ENCODE measurements at regions not wholly inside any gene's neighbourhood (a gene's known extent, or its start where the extent isn't known, plus 50 kb on each side); places are given as distances from the start of the nearest gene placed in this dataset.

GRCh38 chr9:86771420-86771819 lies 175.9 kb downstream of the GAS1 start:
- Histone ChIP-seq H3K79me1 (ENCODE audit: low read depth in 1 of 2, low read length in 2 of 2) (no peaks in the 10 kb centered on the region), H4K8ac (ENCODE audit: low read depth in 2 of 2, low read length in 2 of 2) (no peak overlapping the region), H4K5ac (ENCODE audit: low read depth, low read length) (no peak overlapping the region), H3K9me1 (ENCODE audit: insufficient read depth, low read length) (no peaks in the 10 kb centered on the region), H2BK120ac (ENCODE audit: low read depth, low read length) (no peak overlapping the region), H3K4me3 (ENCODE audit: insufficient read depth, low read depth, low read length) (no peak overlapping the region), H4K91ac (ENCODE audit: insufficient read depth, low read depth, low read length) (no peak overlapping the region), H3K14ac (replicated peaks; ENCODE audit: low read depth, low read length) (no peak overlapping the region), H3K27me3 (ENCODE audit: control insufficient read depth, insufficient read depth, low read length) (no peaks in the 10 kb centered on the region; the same call in 1 of the 2 replicates), H3K4me2 (ENCODE audit: low read depth, low read length) (no peak overlapping the region), H3K9me3 (ENCODE audit: control insufficient read depth, insufficient read depth, low read length) (0 out of 2 replicates have a peak, but pooled peaks cover 2% of the 10 kb centered on the region), H3K27ac (ENCODE audit: insufficient read depth, low read length) (no peak overlapping the region), H2AK5ac (ENCODE audit: low read depth, low read length) (no peak overlapping the region), H3K36me3 (ENCODE audit: control insufficient read depth, insufficient read depth, low read length) (no peaks in the 10 kb centered on the region), H3K56ac (ENCODE audit: extremely low read depth, insufficient read depth, low read length) (no peak overlapping the region), H2BK5ac (ENCODE audit: low read depth, low read length, poor library complexity, severe bottlenecking) (no peak overlapping the region), H3K18ac (ENCODE audit: low read depth, low read length) (no peak overlapping the region), H4K20me1 (ENCODE audit: insufficient read depth, low read length) (no peaks in the 10 kb centered on the region), H2AFZ (replicated peaks; ENCODE audit: low read length, poor library complexity) (no peak overlapping the region), H3K4ac (ENCODE audit: low read depth, low read length) (no peak overlapping the region), H2BK15ac (ENCODE audit: low read depth, low read length) (no peak overlapping the region), H3K23ac (ENCODE audit: low read depth, low read length) (no peak overlapping the region), H2BK20ac (ENCODE audit: low read depth, low read length) (no peak overlapping the region), H2AK9ac (replicated peaks; ENCODE audit: low read depth, low read length, poor library complexity) (no peak overlapping the region), H3K9ac (ENCODE audit: low read depth, low read length) (no peak overlapping the region), H3K4me1 (ENCODE audit: control insufficient read depth, insufficient read depth, low read length) (peaks cover 4% of the 10 kb centered on the region; the same call in 1 of the 2 replicates)
- in situ Hi-C loops (cut with MboI; ENCODE audit: low sequenced_read_pairs) (no loop called here), dilution Hi-C loops (cut with HindIII; ENCODE audit: low sequenced_read_pairs, unreplicated experiment) (no loop called here), intact Hi-C loops (cut with micrococcal nuclease) (no loop called here)
- TF ChIP-seq CEBPB (IDR thresholded peaks at IDR 0.05; ENCODE audit: low read depth, low read length), result no peak
- TF ChIP-seq SMC3 (IDR thresholded peaks at IDR 0.05; ENCODE audit: low read depth, low read length), result no peak
- TF ChIP-seq BHLHE40 (IDR thresholded peaks at IDR 0.05; ENCODE audit: low read depth, low read length), result no peak
- no peak for TF ChIP-seq MAZ (IDR thresholded peaks at IDR 0.05; ENCODE audit: borderline replicate concordance, low read depth, low read length)
- no peak for TF ChIP-seq RAD21 (IDR thresholded peaks at IDR 0.05; ENCODE audit: low read length)
- no peak for TF ChIP-seq FOS (IDR thresholded peaks at IDR 0.05; ENCODE audit: low read depth, low read length)
- TF ChIP-seq POLR2A (IDR thresholded peaks at IDR 0.05; ENCODE audit: low read depth, low read length), result no peak
- TF ChIP-seq RCOR1 (IDR thresholded peaks at IDR 0.05; ENCODE audit: insufficient replicate concordance, low read length), result no peak
- no peak for TF ChIP-seq USF2 (IDR thresholded peaks at IDR 0.05; ENCODE audit: low read depth, low read length)
- no peak for TF ChIP-seq MAFK (IDR thresholded peaks at IDR 0.05; ENCODE audit: low read depth, low read length)
- TF ChIP-seq MXI1 (IDR thresholded peaks at IDR 0.05; ENCODE audit: borderline replicate concordance, low read depth, low read length), result no peak
- TF ChIP-seq RFX5 (IDR thresholded peaks at IDR 0.05; ENCODE audit: low read depth, low read length), result no peak
- no peak for TF ChIP-seq CTCF (conservative IDR thresholded peaks at IDR 0.05; ENCODE audit: low read depth, low read length)
- POLR2A ChIA-PET (ENCODE audit: unreplicated experiment), result no interaction called here
- no CpG with 5 or more reads among the region's 2 CpGs for WGBS, 2 experiments (ENCODE audit: extremely low coverage in 2 of 2, insufficient read length in 1 of 2)
- CTCF ChIA-PET, result no interaction called here
- no TSS peak for BruUV-seq (replicated peaks)
- ATAC-seq (ENCODE audit: low read depth) (no peak), DNase-seq (no peak)
